Astrocyte (in vitro differentiated cells and primary cell): ENCODE measurements at regions not wholly inside any gene's neighbourhood (a gene's known extent, or its start where the extent isn't known, plus 50 kb on each side); places are given as distances from the start of the nearest gene placed in this dataset.

ENCODE experiments used
- DNase-seq: peaks from one replicate; pipeline ENCODE4 v3.0.0-alpha.2; 2010; ENCODE audit warnings: low read depth
- FAIRE-seq: peaks from 2 replicates; lab custom pipeline; 2011; peaks lifted over from hg19 to GRCh38; lab: Jason Lieb, UNC
- H2AFZ ChIP-seq: 2 replicates; pipeline ENCODE4 v1.6.0; 2012; ENCODE audit warnings: low read depth, low read length, inconsistent platforms
- H3K27ac ChIP-seq: 2 replicates; pipeline ENCODE4 v1.5.1; 2011; ENCODE audit warnings: low read depth, low read length, inconsistent platforms
- H3K27me3 ChIP-seq: 2 replicates; pipeline ENCODE4 v1.6.0; 2011; ENCODE audit warnings: low read length, inconsistent platforms; ENCODE audit not compliant: insufficient read depth
- H3K36me3 ChIP-seq: 2 replicates; pipeline ENCODE4 v1.5.1; 2011; ENCODE audit warnings: low read length, inconsistent platforms; ENCODE audit not compliant: insufficient read depth
- H3K4me1 ChIP-seq: 2 replicates; pipeline ENCODE4 v1.5.1; 2011; ENCODE audit warnings: low read length, inconsistent platforms; ENCODE audit not compliant: insufficient read depth
- H3K4me2 ChIP-seq: 2 replicates; pipeline ENCODE4 v1.6.0; 2012; ENCODE audit warnings: low read length, inconsistent platforms
- H3K4me3 ChIP-seq: 2 replicates; pipeline ENCODE4 v1.5.1; 2011; ENCODE audit warnings: low read depth, mild to moderate bottlenecking, low read length, inconsistent platforms; ENCODE audit not compliant: insufficient read depth
- H3K79me2 ChIP-seq: 2 replicates; pipeline ENCODE4 v1.6.0; 2012; ENCODE audit warnings: mild to moderate bottlenecking, low read length, inconsistent platforms; ENCODE audit not compliant: insufficient read depth
- H3K9ac ChIP-seq: 2 replicates; pipeline ENCODE4 v1.6.0; 2012; ENCODE audit warnings: mild to moderate bottlenecking, low read length, inconsistent platforms
- H3K9me3 ChIP-seq: 2 replicates; pipeline ENCODE4 v1.5.1; 2012; ENCODE audit warnings: low read depth, mild to moderate bottlenecking, low read length, inconsistent platforms; ENCODE audit not compliant: insufficient read depth
- H4K20me1 ChIP-seq: 2 replicates; pipeline ENCODE4 v1.6.0; 2012; ENCODE audit warnings: low read length, inconsistent platforms; ENCODE audit not compliant: insufficient read depth
- H3K27ac Mint-ChIP-seq: one replicate; pipeline ENCODE4 v1.8.0; 2021; ENCODE audit warnings: mild to moderate bottlenecking, mixed read lengths; ENCODE audit not compliant: unreplicated experiment
- H3K27me3 Mint-ChIP-seq: one replicate; pipeline ENCODE4 v1.8.0; 2021; ENCODE audit warnings: low read depth, mixed read lengths; ENCODE audit not compliant: unreplicated experiment
- H3K36me3 Mint-ChIP-seq: one replicate; pipeline ENCODE4 v1.8.0; 2021; ENCODE audit warnings: low read depth, mixed read lengths; ENCODE audit not compliant: unreplicated experiment
- H3K4me1 Mint-ChIP-seq: one replicate; pipeline ENCODE4 v1.8.0; 2021; ENCODE audit warnings: low read depth, mixed read lengths; ENCODE audit not compliant: unreplicated experiment
- H3K4me3 Mint-ChIP-seq: one replicate; pipeline ENCODE4 v1.8.0; 2021; ENCODE audit warnings: mild to moderate bottlenecking, moderate library complexity, mixed read lengths; ENCODE audit not compliant: unreplicated experiment
- H3K9me3 Mint-ChIP-seq: one replicate; pipeline ENCODE4 v1.8.0; 2021; ENCODE audit warnings: mild to moderate bottlenecking, mixed read lengths; ENCODE audit not compliant: unreplicated experiment
- EZH2 ChIP-seq: IDR thresholded peaks from 2 replicates; pipeline ENCODE4 v1.6.1; 2012; ENCODE audit warnings: mild to moderate bottlenecking, low read length, inconsistent platforms; ENCODE audit not compliant: insufficient read depth
- TF ChIP-seq, protein P1 (sequence below): IDR thresholded peaks from 2 replicates; pipeline ENCODE4 v1.5.1; 2011; ENCODE audit warnings: low read depth, mild to moderate bottlenecking, inconsistent platforms, low read length, moderate library complexity; ENCODE audit not compliant: insufficient read depth

DNA sequence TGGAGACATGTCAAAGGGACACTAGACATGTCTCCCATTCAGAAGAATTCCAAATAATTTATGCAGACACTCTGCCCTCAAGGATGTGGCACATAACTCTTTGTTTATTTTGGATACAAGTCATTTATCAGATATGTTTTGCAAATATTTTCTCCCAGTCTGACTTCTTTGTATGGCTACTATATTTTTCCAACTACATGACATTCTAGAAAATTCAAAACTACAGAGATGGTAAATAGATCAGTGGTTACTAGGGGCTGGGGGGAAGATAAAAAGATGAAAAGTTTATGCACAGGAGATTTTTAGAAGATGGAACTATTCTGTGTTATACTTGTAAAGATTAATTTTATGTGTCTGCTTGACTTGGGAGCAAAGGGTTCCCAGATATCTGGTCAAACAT is 347.3 kb upstream of the TRPC7 start:
- H3K4me1 ChIP-seq: no peaks in the 10 kb centered on the region
- no peak overlapping the region for H2AFZ ChIP-seq
- Mint-ChIP-seq H3K4me1 (no peaks in the 10 kb centered on the region), H3K36me3 (no peaks in the 10 kb centered on the region), H3K4me3 (no peak overlapping the region), H3K27me3 (no peaks in the 10 kb centered on the region), H3K27ac (no peak overlapping the region), H3K9me3 (peaks cover 3% of the 10 kb centered on the region)
- no peaks in the 10 kb centered on the region for H3K79me2 ChIP-seq
- H3K4me3 ChIP-seq: no peak overlapping the region
- no peak overlapping the region for H3K4me2 ChIP-seq
- no peak overlapping the region for H3K9ac ChIP-seq
- FAIRE-seq (no peak), DNase-seq (no peak)
- peaks cover 8% of the 10 kb centered on the region for H3K27me3 ChIP-seq
- H3K27ac ChIP-seq: no peak overlapping the region
- no peaks in the 10 kb centered on the region for H3K36me3 ChIP-seq
- no peaks in the 10 kb centered on the region for H4K20me1 ChIP-seq
- no peaks in the 10 kb centered on the region for H3K9me3 ChIP-seq
- no peak for TF ChIP-seq EZH2
- TF ChIP-seq, protein P1, sequence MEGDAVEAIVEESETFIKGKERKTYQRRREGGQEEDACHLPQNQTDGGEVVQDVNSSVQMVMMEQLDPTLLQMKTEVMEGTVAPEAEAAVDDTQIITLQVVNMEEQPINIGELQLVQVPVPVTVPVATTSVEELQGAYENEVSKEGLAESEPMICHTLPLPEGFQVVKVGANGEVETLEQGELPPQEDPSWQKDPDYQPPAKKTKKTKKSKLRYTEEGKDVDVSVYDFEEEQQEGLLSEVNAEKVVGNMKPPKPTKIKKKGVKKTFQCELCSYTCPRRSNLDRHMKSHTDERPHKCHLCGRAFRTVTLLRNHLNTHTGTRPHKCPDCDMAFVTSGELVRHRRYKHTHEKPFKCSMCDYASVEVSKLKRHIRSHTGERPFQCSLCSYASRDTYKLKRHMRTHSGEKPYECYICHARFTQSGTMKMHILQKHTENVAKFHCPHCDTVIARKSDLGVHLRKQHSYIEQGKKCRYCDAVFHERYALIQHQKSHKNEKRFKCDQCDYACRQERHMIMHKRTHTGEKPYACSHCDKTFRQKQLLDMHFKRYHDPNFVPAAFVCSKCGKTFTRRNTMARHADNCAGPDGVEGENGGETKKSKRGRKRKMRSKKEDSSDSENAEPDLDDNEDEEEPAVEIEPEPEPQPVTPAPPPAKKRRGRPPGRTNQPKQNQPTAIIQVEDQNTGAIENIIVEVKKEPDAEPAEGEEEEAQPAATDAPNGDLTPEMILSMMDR: no peak

DNA sequence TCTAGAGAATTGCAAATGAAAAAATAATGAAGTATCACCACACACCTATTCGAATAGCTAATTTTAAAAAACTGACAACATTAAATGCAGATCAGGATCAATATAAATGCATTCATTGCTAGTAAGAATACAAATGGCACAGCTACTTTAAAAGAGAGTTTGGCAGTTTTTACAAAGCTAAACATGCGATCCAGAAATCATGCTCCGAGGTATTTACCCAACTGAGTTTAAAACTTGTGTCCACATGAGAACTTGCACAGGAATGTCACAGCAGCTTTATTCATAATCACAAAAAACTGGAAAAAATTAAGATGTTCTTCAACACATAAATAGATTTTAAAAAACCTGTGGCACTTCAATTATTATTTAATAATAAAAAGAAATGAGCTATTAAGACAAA is 345.5 kb upstream of the TRPC7 start:
- no peak overlapping the region for H3K4me3 Mint-ChIP-seq
- Histone ChIP-seq H3K36me3 (no peaks in the 10 kb centered on the region), H2AFZ (no peak overlapping the region), H3K79me2 (no peaks in the 10 kb centered on the region), H3K9ac (no peak overlapping the region), H3K9me3 (no peaks in the 10 kb centered on the region), H3K27me3 (peaks cover 5% of the 10 kb centered on the region), H4K20me1 (no peaks in the 10 kb centered on the region), H3K4me1 (no peaks in the 10 kb centered on the region), H3K4me2 (no peak overlapping the region), H3K4me3 (no peak overlapping the region), H3K27ac (no peak overlapping the region)
- H3K36me3 Mint-ChIP-seq: no peaks in the 10 kb centered on the region
- TF ChIP-seq, protein P1: no peak
- no peak for TF ChIP-seq EZH2
- no peak for DNase-seq
- H3K27ac Mint-ChIP-seq: no peak overlapping the region
- FAIRE-seq: no peak
- peaks cover 3% of the 10 kb centered on the region for H3K9me3 Mint-ChIP-seq
- H3K27me3 Mint-ChIP-seq: no peaks in the 10 kb centered on the region
- H3K4me1 Mint-ChIP-seq: no peaks in the 10 kb centered on the region

- Histone ChIP-seq H3K4me2 (no peak overlapping the region), H4K20me1 (no peaks in the 10 kb centered on the region), H3K9me3 (no peaks in the 10 kb centered on the region), H3K4me3 (no peak overlapping the region), H3K36me3 (no peaks in the 10 kb centered on the region), H3K4me1 (no peaks in the 10 kb centered on the region), H3K27ac (no peak overlapping the region), H2AFZ (no peak overlapping the region), H3K27me3 (peaks cover 4% of the 10 kb centered on the region), H3K9ac (no peak overlapping the region), H3K79me2 (no peaks in the 10 kb centered on the region)
- H3K27ac Mint-ChIP-seq: no peak overlapping the region
- peaks cover 9% of the 10 kb centered on the region for H3K4me1 Mint-ChIP-seq
- H3K4me3 Mint-ChIP-seq: no peak overlapping the region
- peaks cover 3% of the 10 kb centered on the region for H3K27me3 Mint-ChIP-seq
- no peak for DNase-seq
- H3K36me3 Mint-ChIP-seq: peaks cover 1% of the 10 kb centered on the region
- no peak for FAIRE-seq
- TF ChIP-seq, protein P1: no peak
- TF ChIP-seq EZH2: no peak
- no peaks in the 10 kb centered on the region for H3K9me3 Mint-ChIP-seq
These were observed 338.4 kb upstream of the TRPC7 start for GRCh38 chr5:136703706-136704105.
